Keratinocyte (primary cell): ENCODE measurements at regions not wholly inside any gene's neighbourhood (a gene's known extent, or its start where the extent isn't known, plus 50 kb on each side); places are given as distances from the start of the nearest gene placed in this dataset.

Source experiments
- DNase-seq: peaks from one replicate; pipeline ENCODE4 v3.0.0-alpha.2; 2011; ENCODE audit warnings: low read depth, missing footprints, low spot score
- FAIRE-seq: peaks from 2 replicates; lab custom pipeline; 2011; peaks lifted over from hg19 to GRCh38; lab: Jason Lieb, UNC
- H2AFZ ChIP-seq: 2 replicates; pipeline ENCODE4 v1.6.0; 2012; ENCODE audit warnings: low read length, control low read depth, inconsistent platforms; ENCODE audit not compliant: control insufficient read depth
- H3K27ac ChIP-seq: 2 replicates; pipeline ENCODE4 v1.5.1; 2011; ENCODE audit warnings: low read length; ENCODE audit not compliant: control insufficient read depth, insufficient read depth
- H3K27me3 ChIP-seq: 3 replicates; pipeline ENCODE4 v1.6.0; 2011; ENCODE audit warnings: low read length; ENCODE audit not compliant: control insufficient read depth, insufficient read depth; ENCODE audit errors: extremely low read depth
- H3K36me3 ChIP-seq, 2 experiments: 2 replicates in 1 of 2; 3 replicates in 1 of 2; pipeline ENCODE4 v1.5.1; 2011; ENCODE audit warnings: low read length in 2 of 2, mild to moderate bottlenecking in 1 of 2; ENCODE audit not compliant: control insufficient read depth in 2 of 2, insufficient read depth in 2 of 2; ENCODE audit errors: extremely low read depth in 1 of 2
- H3K4me1 ChIP-seq: 3 replicates; pipeline ENCODE4 v1.5.1; 2011; ENCODE audit warnings: low read length; ENCODE audit not compliant: control insufficient read depth, insufficient read depth; ENCODE audit errors: extremely low read depth
- H3K4me2 ChIP-seq: 3 replicates; pipeline ENCODE4 v1.6.0; 2011; ENCODE audit warnings: low read depth, low read length; ENCODE audit not compliant: control insufficient read depth, insufficient read depth; ENCODE audit errors: extremely low read depth
- H3K4me3 ChIP-seq, 3 experiments: fragments of 200-600 bp in 1 of 3; sonication (generic) in 1 of 3; 2 replicates in 2 of 3; 3 replicates in 1 of 3; pipeline ENCODE4 v1.5.1; 2011 to 2016; ENCODE audit warnings: low read length in 3 of 3, mild to moderate bottlenecking in 3 of 3, control low read depth in 2 of 3, inconsistent platforms in 1 of 3, low read depth in 1 of 3, mixed read lengths in 1 of 3, mixed run types in 1 of 3, moderate library complexity in 1 of 3; ENCODE audit not compliant: control insufficient read depth in 2 of 3, insufficient read depth in 2 of 3; ENCODE audit errors: extremely low read depth in 1 of 3
- H3K79me2 ChIP-seq: 2 replicates; pipeline ENCODE4 v1.6.0; 2012; ENCODE audit warnings: low read length; ENCODE audit not compliant: control insufficient read depth, insufficient read depth
- H3K9ac ChIP-seq: 3 replicates; pipeline ENCODE4 v1.6.0; 2011; ENCODE audit warnings: low read length; ENCODE audit not compliant: control insufficient read depth, insufficient read depth; ENCODE audit errors: extremely low read depth
- H3K9me1 ChIP-seq: 3 replicates; pipeline ENCODE4 v1.6.0; 2011; ENCODE audit warnings: low read length; ENCODE audit not compliant: control insufficient read depth, insufficient read depth; ENCODE audit errors: extremely low read depth
- H3K9me3 ChIP-seq: 2 replicates; pipeline ENCODE4 v1.5.1; 2012; ENCODE audit warnings: low read depth, low read length; ENCODE audit not compliant: control insufficient read depth
- H4K20me1 ChIP-seq: 3 replicates; pipeline ENCODE4 v1.6.0; 2011; ENCODE audit warnings: low read length; ENCODE audit not compliant: control insufficient read depth, insufficient read depth; ENCODE audit errors: extremely low read depth
- CTCF ChIP-seq, 3 experiments: IDR thresholded peaks in 1 of 3; conservative IDR thresholded peaks in 1 of 3; optimal IDR thresholded peaks in 1 of 3; 2 replicates in 2 of 3; 3 replicates in 1 of 3; pipeline versions ENCODE3 to v1.5.1; 2011; ENCODE audit warnings: low read length in 3 of 3, mild to moderate bottlenecking in 3 of 3, moderate library complexity in 2 of 3, control low read depth in 1 of 3, inconsistent platforms in 1 of 3; ENCODE audit not compliant: insufficient read depth in 2 of 3; ENCODE audit errors: extremely low read depth in 1 of 3
- EZH2 ChIP-seq: IDR thresholded peaks from one replicate; pipeline ENCODE4 v1.6.1; 2012; ENCODE audit warnings: inconsistent platforms, mild to moderate bottlenecking, low read length, moderate library complexity
- dilution Hi-C: fragments of 300-500 bp; cut with MboI; formaldehyde crosslinking; loops from one replicate; pipeline ENCODE4 v1.7.0; 2020; ENCODE audit warnings: low sequenced_read_pairs; ENCODE audit not compliant: extremely low pct_ligation_motif_present

GRCh38 chr14:83053022-83053710 is 1519.5 kb upstream of the SEL1L start:
- Histone ChIP-seq H3K27ac (no peak overlapping the region), H3K36me3 (no peaks in the 10 kb centered on the region), H3K4me1 (no peaks in the 10 kb centered on the region), H3K27me3 (no peaks in the 10 kb centered on the region), H4K20me1 (no peaks in the 10 kb centered on the region), H3K9me3 (no peaks in the 10 kb centered on the region), H3K9ac (no peak overlapping the region), H3K79me2 (no peaks in the 10 kb centered on the region), H2AFZ (no peak overlapping the region), H3K4me2 (no peak overlapping the region), H3K4me3 (no peak overlapping the region), H3K9me1 (no peaks in the 10 kb centered on the region)
- TF ChIP-seq CTCF (optimal IDR thresholded peaks at IDR 0.05 in 1 of 3, IDR thresholded peaks at IDR 0.05 in 1 of 3, conservative IDR thresholded peaks at IDR 0.05 in 1 of 3; ENCODE audit: extremely low read depth in 1 of 3, insufficient read depth in 2 of 3, low read length in 3 of 3) (no peak), EZH2 (no peak)
- dilution Hi-C loops = no loop called here
- no peak for DNase-seq
- no peak for FAIRE-seq

GRCh38 chr14:83058068-83058467 is 1524.4 kb upstream of the SEL1L start:
- TF ChIP-seq EZH2 = no peak
- TF ChIP-seq CTCF (optimal IDR thresholded peaks at IDR 0.05 in 1 of 3, IDR thresholded peaks at IDR 0.05 in 1 of 3, conservative IDR thresholded peaks at IDR 0.05 in 1 of 3; ENCODE audit: extremely low read depth in 1 of 3, insufficient read depth in 2 of 3, low read length in 3 of 3) = no peak

More at GRCh38 chr14:83058068-83058467, 1524.4 kb upstream of the SEL1L start:
- Histone ChIP-seq H3K79me2 (no peaks in the 10 kb centered on the region), H3K9me3 (no peaks in the 10 kb centered on the region), H3K27me3 (no peaks in the 10 kb centered on the region), H3K27ac (no peak overlapping the region), H4K20me1 (no peaks in the 10 kb centered on the region), H3K4me1 (no peaks in the 10 kb centered on the region), H3K36me3 (no peaks in the 10 kb centered on the region), H3K9me1 (no peaks in the 10 kb centered on the region), H3K4me3 (no peak overlapping the region), H3K9ac (no peak overlapping the region), H3K4me2 (no peak overlapping the region), H2AFZ (no peak overlapping the region)
- dilution Hi-C loops = no loop called here
- DNase-seq = no peak
- no peak for FAIRE-seq
